ENCODE measurements at regions not wholly inside any gene's neighbourhood (a gene's known extent, or its start where the extent isn't known, plus 50 kb on each side); places are given as distances from the start of the nearest gene placed in this dataset.
"Not testable (repeated sequence)": the region's sequence is repeated elsewhere in the genome, so short reads cannot be mapped to it uniquely, and the experiment has no call there.

- DNase-seq: not testable (repeated sequence)
Observed at GRCh38 chr1:147103416-147104155, 68.7 kb downstream of the PRKAB2 start.

- no peak for DNase-seq
Observed at GRCh38 chr1:147099192-147099591, 73.1 kb downstream of the PRKAB2 start.

GRCh38 chr1:147098338-147098973, 73.8 kb downstream of the PRKAB2 start:
- peak; percentile 68 to 75 for DNase-seq

GRCh38 chr1:147095691-147096090, 76.6 kb downstream of the PRKAB2 start:
- DNase-seq: no peak

GRCh38 chr1:147091801-147092200, 80.5 kb downstream of the PRKAB2 start:
- peak in 1 of 2 experiments; percentile 6 for DNase-seq

- DNase-seq: no peak
Observed at GRCh38 chr1:147089457-147089856, 82.8 kb downstream of the PRKAB2 start.

GRCh38 chr1:147086129-147086528, 86.1 kb downstream of the PRKAB2 start:
- no peak for DNase-seq

- DNase-seq: peak; percentile 97 to 98
Observed at GRCh38 chr1:147084273-147085096, 87.8 kb downstream of the PRKAB2 start.

GRCh38 chr1:147083919-147084272, 88.4 kb downstream of the PRKAB2 start:
- no peak for DNase-seq

GRCh38 chr1:147080671-147081394, 91.4 kb downstream of the PRKAB2 start:
- no peak for DNase-seq

- no peak for DNase-seq
Observed at GRCh38 chr1:147080006-147080661, 92.1 kb downstream of the PRKAB2 start.

- DNase-seq: no peak
Observed at GRCh38 chr1:147079400-147080005, 92.8 kb downstream of the PRKAB2 start.

- no peak for DNase-seq
Observed at GRCh38 chr1:147078606-147079399, 93.5 kb downstream of the PRKAB2 start.

- no peak for DNase-seq
Observed at GRCh38 chr1:147077936-147078605, 94.2 kb downstream of the PRKAB2 start.

- no peak for DNase-seq
Observed at GRCh38 chr1:147077523-147077922, 94.7 kb downstream of the PRKAB2 start.

GRCh38 chr1:147077081-147077480, 95.2 kb downstream of the PRKAB2 start:
- no peak for DNase-seq

- no peak for DNase-seq
Observed at GRCh38 chr1:147076442-147076841, 95.8 kb downstream of the PRKAB2 start.

- DNase-seq: peak; percentile 16 to 18
Observed at GRCh38 chr1:147072482-147073432, 99.5 kb downstream of the PRKAB2 start.

- no peak for DNase-seq
Observed at GRCh38 chr1:147071142-147071541, 101.1 kb downstream of the PRKAB2 start.

All from SHP77 (cell line).